SK-N-MC (cell line): ENCODE measurements at regions not wholly inside any gene's neighbourhood (a gene's known extent, or its start where the extent isn't known, plus 50 kb on each side); places are given as distances from the start of the nearest gene placed in this dataset.

Experiments used
- EZH2 ChIP-seq: fragments of 200-600 bp; sonication (generic); IDR thresholded peaks from one replicate; pipeline ENCODE4 v1.6.1; 2017; ENCODE audit warnings: antibody characterized with exemption
- POLR2AphosphoS5 ChIP-seq: IDR thresholded peaks from 2 replicates; pipeline ENCODE4 v1.6.1; 2012; ENCODE audit warnings: mild to moderate bottlenecking, low read depth, low read length, borderline replicate concordance

GRCh38 chrX:115936008-115936407 lies 234.5 kb upstream of the AGTR2 start:
- TF ChIP-seq EZH2 (no peak), POLR2AphosphoS5 (no peak)
